KMS-11 (cell line): ENCODE measurements at regions not wholly inside any gene's neighbourhood (a gene's known extent, or its start where the extent isn't known, plus 50 kb on each side); places are given as distances from the start of the nearest gene placed in this dataset.

Experiments
- H2AFZ ChIP-seq: fragments of 200-600 bp; sonication (generic); 2 replicates; pipeline ENCODE4 v1.6.1; 2016; ENCODE audit warnings: antibody characterized with exemption, mixed run types, low read depth
- H3K27ac ChIP-seq: fragments of 200-600 bp; sonication (generic); 2 replicates; pipeline ENCODE4 v1.6.1; 2016; ENCODE audit warnings: mild to moderate bottlenecking, mixed run types
- H3K27me3 ChIP-seq: fragments of 200-600 bp; sonication (generic); 2 replicates; pipeline ENCODE4 v1.6.1; 2017; ENCODE audit warnings: mild to moderate bottlenecking, low read depth, mixed run types, moderate library complexity; ENCODE audit not compliant: insufficient read depth
- H3K36me3 ChIP-seq: fragments of 200-600 bp; sonication (generic); 2 replicates; pipeline ENCODE4 v1.6.1; 2017; ENCODE audit warnings: mild to moderate bottlenecking, mixed run types; ENCODE audit not compliant: insufficient read depth
- H3K4me1 ChIP-seq: fragments of 200-600 bp; sonication (generic); 2 replicates; pipeline ENCODE4 v1.6.1; 2016; ENCODE audit warnings: mild to moderate bottlenecking, low read depth, mixed run types; ENCODE audit not compliant: poor library complexity, severe bottlenecking
- H3K4me2 ChIP-seq: fragments of 200-600 bp; sonication (generic); 2 replicates; pipeline ENCODE4 v1.7.0; 2016; ENCODE audit warnings: mild to moderate bottlenecking, mixed run types
- H3K4me3 ChIP-seq: fragments of 200-600 bp; sonication (generic); IDR thresholded peaks from 2 replicates; pipeline ENCODE4 v1.6.1; 2017; ENCODE audit warnings: low read depth, low read length, mixed read lengths; ENCODE audit not compliant: insufficient read depth
- H3K79me2 ChIP-seq: fragments of 200-600 bp; sonication (generic); 2 replicates; pipeline ENCODE4 v1.6.1; 2016; ENCODE audit warnings: low read depth, mixed run types; ENCODE audit not compliant: insufficient read depth
- H3K9ac ChIP-seq: fragments of 200-600 bp; sonication (generic); 2 replicates; pipeline ENCODE4 v1.6.1; 2016; ENCODE audit warnings: mild to moderate bottlenecking, mixed run types
- H4K20me1 ChIP-seq: fragments of 200-600 bp; sonication (generic); 2 replicates; pipeline ENCODE4 v1.6.1; 2016; ENCODE audit warnings: mild to moderate bottlenecking, mixed run types; ENCODE audit not compliant: insufficient read depth
- TF ChIP-seq, protein P1 (sequence below): fragments of 200-600 bp; sonication (generic); conservative IDR thresholded peaks from 2 replicates; pipeline ENCODE4 v1.6.1; 2017; ENCODE audit warnings: low read depth, mild to moderate bottlenecking, antibody characterized with exemption, low read length, moderate library complexity, mixed read lengths

DNA sequence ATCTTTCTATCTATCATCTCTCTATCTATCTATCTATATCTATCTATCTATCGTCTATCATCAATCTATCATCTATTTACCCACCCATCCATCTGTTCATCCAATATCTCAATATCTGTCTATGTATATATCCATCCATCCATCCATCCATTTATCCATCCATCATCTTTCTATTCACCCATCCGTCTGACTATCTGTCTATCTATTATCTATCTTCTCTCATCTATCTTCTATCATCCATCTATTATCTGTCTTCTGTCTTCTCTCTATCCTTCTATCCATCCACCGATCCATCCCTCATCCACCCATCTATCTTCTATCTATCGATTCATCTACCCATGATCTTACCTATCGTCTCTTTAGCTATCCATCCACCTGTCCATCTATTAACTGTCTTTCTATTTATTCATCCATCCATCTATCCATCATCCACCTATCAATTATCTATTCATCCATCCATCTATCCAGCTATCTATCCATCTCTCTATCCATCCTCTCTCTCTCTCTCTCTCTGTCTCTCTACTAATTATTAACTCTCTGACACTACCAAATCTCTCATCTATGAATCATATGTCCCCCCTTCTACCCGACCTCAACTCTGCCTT, 89.1 kb downstream of the DHCR7 start:
- H3K4me3 ChIP-seq, result no peak overlapping the region
- no peak overlapping the region for H2AFZ ChIP-seq
- H3K79me2 ChIP-seq, result no peaks in the 10 kb centered on the region
- H3K9ac ChIP-seq, result no peak overlapping the region
- no peak overlapping the region for H3K4me2 ChIP-seq
- no peak overlapping the region for H3K27ac ChIP-seq
- H3K4me1 ChIP-seq, result no peaks in the 10 kb centered on the region
- H4K20me1 ChIP-seq, result no peaks in the 10 kb centered on the region
- H3K36me3 ChIP-seq, result no peaks in the 10 kb centered on the region
- TF ChIP-seq, protein P1, sequence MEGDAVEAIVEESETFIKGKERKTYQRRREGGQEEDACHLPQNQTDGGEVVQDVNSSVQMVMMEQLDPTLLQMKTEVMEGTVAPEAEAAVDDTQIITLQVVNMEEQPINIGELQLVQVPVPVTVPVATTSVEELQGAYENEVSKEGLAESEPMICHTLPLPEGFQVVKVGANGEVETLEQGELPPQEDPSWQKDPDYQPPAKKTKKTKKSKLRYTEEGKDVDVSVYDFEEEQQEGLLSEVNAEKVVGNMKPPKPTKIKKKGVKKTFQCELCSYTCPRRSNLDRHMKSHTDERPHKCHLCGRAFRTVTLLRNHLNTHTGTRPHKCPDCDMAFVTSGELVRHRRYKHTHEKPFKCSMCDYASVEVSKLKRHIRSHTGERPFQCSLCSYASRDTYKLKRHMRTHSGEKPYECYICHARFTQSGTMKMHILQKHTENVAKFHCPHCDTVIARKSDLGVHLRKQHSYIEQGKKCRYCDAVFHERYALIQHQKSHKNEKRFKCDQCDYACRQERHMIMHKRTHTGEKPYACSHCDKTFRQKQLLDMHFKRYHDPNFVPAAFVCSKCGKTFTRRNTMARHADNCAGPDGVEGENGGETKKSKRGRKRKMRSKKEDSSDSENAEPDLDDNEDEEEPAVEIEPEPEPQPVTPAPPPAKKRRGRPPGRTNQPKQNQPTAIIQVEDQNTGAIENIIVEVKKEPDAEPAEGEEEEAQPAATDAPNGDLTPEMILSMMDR, result no peak
- no peaks in the 10 kb centered on the region for H3K27me3 ChIP-seq

DNA sequence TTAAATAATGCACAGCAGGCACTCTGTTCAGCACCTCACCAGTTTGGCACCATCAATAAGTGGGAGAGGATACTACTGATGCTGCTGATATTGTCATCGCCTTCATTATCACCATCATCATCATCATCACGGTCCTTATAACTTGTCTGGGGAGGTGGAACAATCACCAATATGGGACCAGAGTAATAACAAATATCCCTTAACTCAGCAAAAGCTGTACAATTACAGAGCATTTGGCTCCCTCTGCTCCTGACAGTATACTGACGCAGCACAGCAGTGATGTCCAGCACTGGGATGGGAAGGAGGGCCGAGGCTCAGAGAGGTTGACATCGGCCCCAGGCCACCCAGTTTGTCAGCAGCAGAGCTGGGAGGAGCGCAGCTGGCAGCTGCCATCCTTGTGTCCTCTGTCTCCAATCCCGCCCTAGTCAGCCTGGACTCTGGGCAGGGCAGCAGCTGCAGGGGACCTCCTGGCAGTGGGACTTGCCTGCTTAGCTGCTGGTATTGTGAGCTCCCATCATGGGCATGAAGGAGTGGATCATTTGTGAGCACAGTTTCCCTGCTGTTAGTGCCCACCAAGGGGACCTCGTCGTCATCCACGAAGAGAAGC, 90.0 kb downstream of the DHCR7 start:
- Histone ChIP-seq H4K20me1 (no peaks in the 10 kb centered on the region), H3K27ac (no peak overlapping the region), H3K4me1 (no peaks in the 10 kb centered on the region), H3K79me2 (no peaks in the 10 kb centered on the region), H3K27me3 (no peaks in the 10 kb centered on the region), H3K4me3 (no peak overlapping the region), H3K4me2 (no peak overlapping the region), H3K36me3 (no peaks in the 10 kb centered on the region), H2AFZ (no peak overlapping the region), H3K9ac (no peak overlapping the region)
- TF ChIP-seq, protein P1, result no peak

DNA sequence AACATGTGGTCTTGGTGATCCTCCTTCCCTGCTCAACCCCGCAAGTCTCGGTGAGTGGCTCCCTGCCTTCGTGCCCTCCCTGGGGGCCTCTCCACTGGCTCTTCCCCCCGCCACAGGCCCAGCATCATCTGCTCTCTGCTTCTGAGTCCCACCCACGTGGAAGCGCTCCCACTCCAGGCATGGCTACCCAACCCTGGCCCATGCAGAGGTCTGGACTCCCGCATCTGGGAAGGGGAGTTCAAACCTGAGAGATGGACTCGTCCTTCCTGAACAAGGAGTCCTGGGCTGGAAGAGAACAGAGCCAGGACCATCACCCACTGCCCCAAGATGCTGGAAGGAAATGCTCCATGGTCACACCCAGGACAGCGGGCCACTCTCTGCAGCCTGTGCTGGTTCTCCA, 90.8 kb downstream of the DHCR7 start:
- no peak overlapping the region for H3K9ac ChIP-seq
- H3K4me3 ChIP-seq, result no peak overlapping the region
- no peaks in the 10 kb centered on the region for H3K79me2 ChIP-seq
- H4K20me1 ChIP-seq, result no peaks in the 10 kb centered on the region
- H2AFZ ChIP-seq, result no peak overlapping the region
- H3K36me3 ChIP-seq, result no peaks in the 10 kb centered on the region
- no peaks in the 10 kb centered on the region for H3K27me3 ChIP-seq
- no peak overlapping the region for H3K4me2 ChIP-seq
- H3K27ac ChIP-seq, result no peak overlapping the region
- TF ChIP-seq, protein P1, result no peak
- H3K4me1 ChIP-seq, result no peaks in the 10 kb centered on the region

DNA sequence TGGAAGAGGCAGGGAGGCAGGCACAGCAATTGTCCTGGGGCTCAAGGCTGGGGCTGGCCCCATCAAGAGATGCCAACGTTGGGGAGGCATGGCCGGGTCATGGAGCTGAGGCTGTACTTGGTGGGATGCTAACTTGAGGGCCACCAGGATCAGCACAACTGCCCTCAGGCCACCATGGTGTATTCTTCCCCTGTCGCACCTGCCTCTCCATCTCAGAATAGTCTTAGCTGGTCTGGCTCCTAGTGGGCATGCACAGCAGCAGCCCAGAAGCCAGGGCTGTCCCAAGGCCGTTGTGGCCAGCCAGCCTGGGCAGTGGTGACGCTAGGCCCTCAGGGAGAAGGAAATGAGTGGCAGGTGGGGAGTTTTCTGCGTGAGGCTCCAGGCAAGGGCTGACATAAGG, 91.3 kb downstream of the DHCR7 start:
- Histone ChIP-seq H3K4me1 (no peaks in the 10 kb centered on the region), H3K4me3 (no peak overlapping the region), H3K4me2 (no peak overlapping the region), H3K9ac (no peak overlapping the region), H3K36me3 (no peaks in the 10 kb centered on the region), H4K20me1 (no peaks in the 10 kb centered on the region), H3K27me3 (no peaks in the 10 kb centered on the region), H3K27ac (no peak overlapping the region), H2AFZ (no peak overlapping the region), H3K79me2 (no peaks in the 10 kb centered on the region)
- TF ChIP-seq, protein P1, result no peak
